GM23338 (cell line): ENCODE measurements at regions not wholly inside any gene's neighbourhood (a gene's known extent, or its start where the extent isn't known, plus 50 kb on each side); places are given as distances from the start of the nearest gene placed in this dataset.

Experiments
- ATAC-seq: fragments of 200-7000 bp; cut with Tn5 transposase; 3 replicates; pipeline ENCODE4 v1.9.1; 2020
- DNase-seq: peaks from one replicate; pipeline ENCODE4 v3.0.0-alpha.2; 2015; ENCODE audit warnings: low spot score
- H2AFZ ChIP-seq: fragments of 200-600 bp; sonication (generic); 2 replicates; pipeline ENCODE4 v1.8.0; 2016; ENCODE audit warnings: antibody characterized with exemption, mild to moderate bottlenecking, moderate library complexity
- H3F3A ChIP-seq: fragments of 200-600 bp; sonication (generic); replicated peaks from 2 replicates; pipeline ENCODE4 v1.8.0; 2017; ENCODE audit warnings: antibody characterized with exemption, mixed run types, low read depth
- H3K27ac ChIP-seq: fragments of 200-600 bp; sonication (generic); 2 replicates; pipeline ENCODE4 v1.6.1; 2016; ENCODE audit warnings: low read depth
- H3K27me3 ChIP-seq: fragments of 200-600 bp; sonication (generic); 2 replicates; pipeline ENCODE4 v1.8.0; 2016; ENCODE audit warnings: mild to moderate bottlenecking, mixed run types, moderate library complexity; ENCODE audit not compliant: insufficient read depth
- H3K36me3 ChIP-seq: fragments of 200-600 bp; sonication (generic); 2 replicates; pipeline ENCODE4 v1.8.0; 2016; ENCODE audit warnings: mild to moderate bottlenecking; ENCODE audit not compliant: insufficient read depth
- H3K4me1 ChIP-seq: fragments of 200-600 bp; sonication (generic); 2 replicates; pipeline ENCODE4 v1.8.0; 2016; ENCODE audit warnings: mild to moderate bottlenecking, moderate library complexity; ENCODE audit not compliant: insufficient read depth
- H3K4me2 ChIP-seq: fragments of 200-600 bp; sonication (generic); 2 replicates; pipeline ENCODE4 v1.7.1; 2017; ENCODE audit warnings: mixed run types
- H3K4me3 ChIP-seq: fragments of 200-600 bp; sonication (generic); 2 replicates; pipeline ENCODE4 v1.6.1; 2016; ENCODE audit warnings: mixed run types
- H3K79me2 ChIP-seq: fragments of 200-600 bp; sonication (generic); replicated peaks from 2 replicates; pipeline ENCODE4 v1.8.0; 2017; ENCODE audit warnings: mild to moderate bottlenecking; ENCODE audit not compliant: insufficient read depth
- H3K9me2 ChIP-seq: fragments of 200-600 bp; sonication (generic); 2 replicates; pipeline ENCODE4 v1.8.0; 2017; ENCODE audit not compliant: insufficient read depth
- H4K20me1 ChIP-seq: fragments of 200-600 bp; sonication (generic); replicated peaks from 2 replicates; pipeline ENCODE4 v1.8.0; 2017; ENCODE audit warnings: mild to moderate bottlenecking; ENCODE audit not compliant: insufficient read depth
- H3K27ac Mint-ChIP-seq: 2 replicates; pipeline ENCODE4 v1.8.0; 2020; ENCODE audit warnings: inconsistent platforms, mild to moderate bottlenecking, moderate library complexity, mixed read lengths
- H3K27me3 Mint-ChIP-seq: 3 replicates; pipeline ENCODE4 v1.8.0; 2022; ENCODE audit warnings: low read depth, mild to moderate bottlenecking, moderate library complexity, mixed read lengths, inconsistent platforms; ENCODE audit not compliant: insufficient read depth, poor library complexity
- H3K36me3 Mint-ChIP-seq: 3 replicates; pipeline ENCODE4 v1.8.0; 2021; ENCODE audit warnings: low read depth, mild to moderate bottlenecking, inconsistent platforms, moderate library complexity, mixed read lengths
- H3K4me1 Mint-ChIP-seq: 3 replicates; pipeline ENCODE4 v1.8.0; 2020; ENCODE audit warnings: mild to moderate bottlenecking, inconsistent platforms, mixed read lengths
- H3K4me3 Mint-ChIP-seq: 3 replicates; pipeline ENCODE4 v1.8.0; 2021; ENCODE audit warnings: moderate library complexity, mild to moderate bottlenecking, inconsistent platforms, mixed read lengths
- H3K9me3 Mint-ChIP-seq: 3 replicates; pipeline ENCODE4 v1.8.0; 2020; ENCODE audit warnings: moderate library complexity, mild to moderate bottlenecking, inconsistent platforms, mixed read lengths
- CREB1 ChIP-seq: fragments of 250-450 bp; sonication (Bioruptor Pico); IDR thresholded peaks from 2 replicates; pipeline ENCODE4 v1.5.0; 2020; ENCODE audit warnings: low read depth, mild to moderate bottlenecking, moderate library complexity
- EZH2 ChIP-seq: fragments of 200-600 bp; sonication (generic); IDR thresholded peaks from one replicate; pipeline ENCODE4 v1.8.0; 2017; ENCODE audit warnings: antibody characterized with exemption, mild to moderate bottlenecking, low read depth; ENCODE audit not compliant: unreplicated experiment
- EZH2phosphoT487 ChIP-seq: fragments of 200-600 bp; sonication (generic); IDR thresholded peaks from one replicate; pipeline ENCODE4 v1.8.1; 2018; ENCODE audit warnings: antibody characterized with exemption; ENCODE audit not compliant: unreplicated experiment
- JUNB ChIP-seq: IDR thresholded peaks from one replicate; pipeline ENCODE4 v1.6.1; 2016; ENCODE audit warnings: antibody characterized with exemption; ENCODE audit not compliant: unreplicated experiment
- NANOG ChIP-seq: IDR thresholded peaks from 2 replicates; pipeline ENCODE4 v1.6.1; 2016; ENCODE audit warnings: antibody characterized with exemption, borderline replicate concordance
- POLR2AphosphoS5 ChIP-seq: IDR thresholded peaks from 2 replicates; pipeline ENCODE4 v1.6.1; 2016; ENCODE audit warnings: antibody characterized with exemption, low read depth
- STAT1 ChIP-seq: IDR thresholded peaks from one replicate; pipeline ENCODE4 v1.6.1; 2016; ENCODE audit warnings: antibody characterized with exemption; ENCODE audit not compliant: unreplicated experiment
- ZNF114 ChIP-seq: fragments of 250-450 bp; sonication (Bioruptor Pico); IDR thresholded peaks from 2 replicates; pipeline ENCODE4 v1.5.0; 2020; ENCODE audit warnings: mild to moderate bottlenecking, moderate library complexity
- ZNF331 ChIP-seq: fragments of 250-450 bp; sonication (Bioruptor Pico); IDR thresholded peaks from 2 replicates; pipeline ENCODE4 v1.5.0; 2020; ENCODE audit warnings: low read depth, mild to moderate bottlenecking, moderate library complexity
- TF ChIP-seq, protein P1 (sequence below): IDR thresholded peaks from one replicate; pipeline ENCODE4 v1.6.1; 2018; ENCODE audit warnings: antibody characterized with exemption; ENCODE audit not compliant: unreplicated experiment
- TF ChIP-seq, protein P2 (sequence below): IDR thresholded peaks from 2 replicates; pipeline ENCODE4 v1.6.1; 2016; ENCODE audit warnings: antibody characterized with exemption
- TF ChIP-seq, protein P3 (sequence below): fragments of 250-450 bp; sonication (Bioruptor Pico); IDR thresholded peaks from 2 replicates; pipeline ENCODE4 v1.5.0; 2020; ENCODE audit warnings: mild to moderate bottlenecking, moderate library complexity
- TF ChIP-seq, protein P4 (sequence below), 2 experiments: fragments of 200-600 bp in 1 of 2; sonication (generic) in 1 of 2; conservative IDR thresholded peaks; 2 replicates each; pipeline versions ENCODE4 v1.5.1 to v1.6.1; 2016 to 2017; ENCODE audit warnings: antibody characterized with exemption in 2 of 2, low read depth in 2 of 2, mild to moderate bottlenecking in 2 of 2, moderate library complexity in 1 of 2

- no peaks in the 10 kb centered on the region for H3K4me1 ChIP-seq
Measured at GRCh38 chr4:31662951-31663350, 942.8 kb downstream of the PCDH7 start.

More at GRCh38 chr4:31662951-31663350, 942.8 kb downstream of the PCDH7 start:
- Mint-ChIP-seq H3K4me3 (no peak overlapping the region), H3K9me3 (no peaks in the 10 kb centered on the region), H3K27ac (no peak overlapping the region), H3K4me1 (peaks cover 6% of the 10 kb centered on the region), H3K36me3 (no peaks in the 10 kb centered on the region), H3K27me3 (no peaks in the 10 kb centered on the region)
- peaks cover 4% of the 10 kb centered on the region for H3K9me2 ChIP-seq
- no peak overlapping the region for H3K4me2 ChIP-seq
- H4K20me1 ChIP-seq, result no peaks in the 10 kb centered on the region
- H3K4me3 ChIP-seq, result no peak overlapping the region
- no peak for ATAC-seq
- no peak for TF ChIP-seq EZH2phosphoT487
- no peak for TF ChIP-seq EZH2
- TF ChIP-seq, protein P1, sequence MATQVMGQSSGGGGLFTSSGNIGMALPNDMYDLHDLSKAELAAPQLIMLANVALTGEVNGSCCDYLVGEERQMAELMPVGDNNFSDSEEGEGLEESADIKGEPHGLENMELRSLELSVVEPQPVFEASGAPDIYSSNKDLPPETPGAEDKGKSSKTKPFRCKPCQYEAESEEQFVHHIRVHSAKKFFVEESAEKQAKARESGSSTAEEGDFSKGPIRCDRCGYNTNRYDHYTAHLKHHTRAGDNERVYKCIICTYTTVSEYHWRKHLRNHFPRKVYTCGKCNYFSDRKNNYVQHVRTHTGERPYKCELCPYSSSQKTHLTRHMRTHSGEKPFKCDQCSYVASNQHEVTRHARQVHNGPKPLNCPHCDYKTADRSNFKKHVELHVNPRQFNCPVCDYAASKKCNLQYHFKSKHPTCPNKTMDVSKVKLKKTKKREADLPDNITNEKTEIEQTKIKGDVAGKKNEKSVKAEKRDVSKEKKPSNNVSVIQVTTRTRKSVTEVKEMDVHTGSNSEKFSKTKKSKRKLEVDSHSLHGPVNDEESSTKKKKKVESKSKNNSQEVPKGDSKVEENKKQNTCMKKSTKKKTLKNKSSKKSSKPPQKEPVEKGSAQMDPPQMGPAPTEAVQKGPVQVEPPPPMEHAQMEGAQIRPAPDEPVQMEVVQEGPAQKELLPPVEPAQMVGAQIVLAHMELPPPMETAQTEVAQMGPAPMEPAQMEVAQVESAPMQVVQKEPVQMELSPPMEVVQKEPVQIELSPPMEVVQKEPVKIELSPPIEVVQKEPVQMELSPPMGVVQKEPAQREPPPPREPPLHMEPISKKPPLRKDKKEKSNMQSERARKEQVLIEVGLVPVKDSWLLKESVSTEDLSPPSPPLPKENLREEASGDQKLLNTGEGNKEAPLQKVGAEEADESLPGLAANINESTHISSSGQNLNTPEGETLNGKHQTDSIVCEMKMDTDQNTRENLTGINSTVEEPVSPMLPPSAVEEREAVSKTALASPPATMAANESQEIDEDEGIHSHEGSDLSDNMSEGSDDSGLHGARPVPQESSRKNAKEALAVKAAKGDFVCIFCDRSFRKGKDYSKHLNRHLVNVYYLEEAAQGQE, result no peak
- TF ChIP-seq JUNB, result no peak
- TF ChIP-seq, protein P2, sequence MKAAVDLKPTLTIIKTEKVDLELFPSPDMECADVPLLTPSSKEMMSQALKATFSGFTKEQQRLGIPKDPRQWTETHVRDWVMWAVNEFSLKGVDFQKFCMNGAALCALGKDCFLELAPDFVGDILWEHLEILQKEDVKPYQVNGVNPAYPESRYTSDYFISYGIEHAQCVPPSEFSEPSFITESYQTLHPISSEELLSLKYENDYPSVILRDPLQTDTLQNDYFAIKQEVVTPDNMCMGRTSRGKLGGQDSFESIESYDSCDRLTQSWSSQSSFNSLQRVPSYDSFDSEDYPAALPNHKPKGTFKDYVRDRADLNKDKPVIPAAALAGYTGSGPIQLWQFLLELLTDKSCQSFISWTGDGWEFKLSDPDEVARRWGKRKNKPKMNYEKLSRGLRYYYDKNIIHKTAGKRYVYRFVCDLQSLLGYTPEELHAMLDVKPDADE, result no peak
- TF ChIP-seq ZNF114 (CRISPR knock-in tag), result no peak
- TF ChIP-seq CREB1, result no peak
- no peak for TF ChIP-seq STAT1
- TF ChIP-seq, protein P3, sequence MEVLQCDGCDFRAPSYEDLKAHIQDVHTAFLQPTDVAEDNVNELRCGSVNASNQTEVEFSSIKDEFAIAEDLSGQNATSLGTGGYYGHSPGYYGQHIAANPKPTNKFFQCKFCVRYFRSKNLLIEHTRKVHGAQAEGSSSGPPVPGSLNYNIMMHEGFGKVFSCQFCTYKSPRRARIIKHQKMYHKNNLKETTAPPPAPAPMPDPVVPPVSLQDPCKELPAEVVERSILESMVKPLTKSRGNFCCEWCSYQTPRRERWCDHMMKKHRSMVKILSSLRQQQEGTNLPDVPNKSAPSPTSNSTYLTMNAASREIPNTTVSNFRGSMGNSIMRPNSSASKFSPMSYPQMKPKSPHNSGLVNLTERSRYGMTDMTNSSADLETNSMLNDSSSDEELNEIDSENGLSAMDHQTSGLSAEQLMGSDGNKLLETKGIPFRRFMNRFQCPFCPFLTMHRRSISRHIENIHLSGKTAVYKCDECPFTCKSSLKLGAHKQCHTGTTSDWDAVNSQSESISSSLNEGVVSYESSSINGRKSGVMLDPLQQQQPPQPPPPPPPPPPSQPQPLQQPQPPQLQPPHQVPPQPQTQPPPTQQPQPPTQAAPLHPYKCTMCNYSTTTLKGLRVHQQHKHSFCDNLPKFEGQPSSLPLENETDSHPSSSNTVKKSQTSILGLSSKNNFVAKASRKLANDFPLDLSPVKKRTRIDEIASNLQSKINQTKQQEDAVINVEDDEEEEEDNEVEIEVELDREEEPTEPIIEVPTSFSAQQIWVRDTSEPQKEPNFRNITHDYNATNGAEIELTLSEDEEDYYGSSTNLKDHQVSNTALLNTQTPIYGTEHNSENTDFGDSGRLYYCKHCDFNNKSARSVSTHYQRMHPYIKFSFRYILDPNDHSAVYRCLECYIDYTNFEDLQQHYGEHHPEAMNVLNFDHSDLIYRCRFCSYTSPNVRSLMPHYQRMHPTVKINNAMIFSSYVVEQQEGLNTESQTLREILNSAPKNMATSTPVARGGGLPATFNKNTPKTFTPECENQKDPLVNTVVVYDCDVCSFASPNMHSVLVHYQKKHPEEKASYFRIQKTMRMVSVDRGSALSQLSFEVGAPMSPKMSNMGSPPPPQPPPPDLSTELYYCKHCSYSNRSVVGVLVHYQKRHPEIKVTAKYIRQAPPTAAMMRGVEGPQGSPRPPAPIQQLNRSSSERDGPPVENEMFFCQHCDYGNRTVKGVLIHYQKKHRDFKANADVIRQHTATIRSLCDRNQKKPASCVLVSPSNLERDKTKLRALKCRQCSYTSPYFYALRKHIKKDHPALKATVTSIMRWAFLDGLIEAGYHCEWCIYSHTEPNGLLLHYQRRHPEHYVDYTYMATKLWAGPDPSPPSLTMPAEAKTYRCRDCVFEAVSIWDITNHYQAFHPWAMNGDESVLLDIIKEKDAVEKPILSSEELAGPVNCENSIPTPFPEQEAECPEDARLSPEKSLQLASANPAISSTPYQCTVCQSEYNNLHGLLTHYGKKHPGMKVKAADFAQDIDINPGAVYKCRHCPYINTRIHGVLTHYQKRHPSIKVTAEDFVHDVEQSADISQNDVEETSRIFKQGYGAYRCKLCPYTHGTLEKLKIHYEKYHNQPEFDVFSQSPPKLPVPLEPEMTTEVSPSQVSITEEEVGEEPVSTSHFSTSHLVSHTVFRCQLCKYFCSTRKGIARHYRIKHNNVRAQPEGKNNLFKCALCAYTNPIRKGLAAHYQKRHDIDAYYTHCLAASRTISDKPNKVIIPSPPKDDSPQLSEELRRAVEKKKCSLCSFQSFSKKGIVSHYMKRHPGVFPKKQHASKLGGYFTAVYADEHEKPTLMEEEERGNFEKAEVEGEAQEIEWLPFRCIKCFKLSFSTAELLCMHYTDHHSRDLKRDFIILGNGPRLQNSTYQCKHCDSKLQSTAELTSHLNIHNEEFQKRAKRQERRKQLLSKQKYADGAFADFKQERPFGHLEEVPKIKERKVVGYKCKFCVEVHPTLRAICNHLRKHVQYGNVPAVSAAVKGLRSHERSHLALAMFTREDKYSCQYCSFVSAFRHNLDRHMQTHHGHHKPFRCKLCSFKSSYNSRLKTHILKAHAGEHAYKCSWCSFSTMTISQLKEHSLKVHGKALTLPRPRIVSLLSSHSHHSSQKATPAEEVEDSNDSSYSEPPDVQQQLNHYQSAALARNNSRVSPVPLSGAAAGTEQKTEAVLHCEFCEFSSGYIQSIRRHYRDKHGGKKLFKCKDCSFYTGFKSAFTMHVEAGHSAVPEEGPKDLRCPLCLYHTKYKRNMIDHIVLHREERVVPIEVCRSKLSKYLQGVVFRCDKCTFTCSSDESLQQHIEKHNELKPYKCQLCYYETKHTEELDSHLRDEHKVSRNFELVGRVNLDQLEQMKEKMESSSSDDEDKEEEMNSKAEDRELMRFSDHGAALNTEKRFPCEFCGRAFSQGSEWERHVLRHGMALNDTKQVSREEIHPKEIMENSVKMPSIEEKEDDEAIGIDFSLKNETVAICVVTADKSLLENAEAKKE (CRISPR knock-in tag), result no peak
- no peak for TF ChIP-seq ZNF331 (CRISPR knock-in tag)
- no peak for TF ChIP-seq NANOG
- TF ChIP-seq, protein P4, sequence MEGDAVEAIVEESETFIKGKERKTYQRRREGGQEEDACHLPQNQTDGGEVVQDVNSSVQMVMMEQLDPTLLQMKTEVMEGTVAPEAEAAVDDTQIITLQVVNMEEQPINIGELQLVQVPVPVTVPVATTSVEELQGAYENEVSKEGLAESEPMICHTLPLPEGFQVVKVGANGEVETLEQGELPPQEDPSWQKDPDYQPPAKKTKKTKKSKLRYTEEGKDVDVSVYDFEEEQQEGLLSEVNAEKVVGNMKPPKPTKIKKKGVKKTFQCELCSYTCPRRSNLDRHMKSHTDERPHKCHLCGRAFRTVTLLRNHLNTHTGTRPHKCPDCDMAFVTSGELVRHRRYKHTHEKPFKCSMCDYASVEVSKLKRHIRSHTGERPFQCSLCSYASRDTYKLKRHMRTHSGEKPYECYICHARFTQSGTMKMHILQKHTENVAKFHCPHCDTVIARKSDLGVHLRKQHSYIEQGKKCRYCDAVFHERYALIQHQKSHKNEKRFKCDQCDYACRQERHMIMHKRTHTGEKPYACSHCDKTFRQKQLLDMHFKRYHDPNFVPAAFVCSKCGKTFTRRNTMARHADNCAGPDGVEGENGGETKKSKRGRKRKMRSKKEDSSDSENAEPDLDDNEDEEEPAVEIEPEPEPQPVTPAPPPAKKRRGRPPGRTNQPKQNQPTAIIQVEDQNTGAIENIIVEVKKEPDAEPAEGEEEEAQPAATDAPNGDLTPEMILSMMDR (conservative IDR thresholded peaks at IDR 0.05; ENCODE audit: low read depth in 2 of 2), result no peak
- no peak for TF ChIP-seq POLR2AphosphoS5
- no peaks in the 10 kb centered on the region for H3K36me3 ChIP-seq
- H3K27ac ChIP-seq, result no peak overlapping the region
- H3F3A ChIP-seq, result no peaks in the 10 kb centered on the region
- no peaks in the 10 kb centered on the region for H3K27me3 ChIP-seq
- H2AFZ ChIP-seq, result no peak overlapping the region; the same call in 1 of the 2 replicates
- H3K79me2 ChIP-seq, result no peaks in the 10 kb centered on the region
- DNase-seq, result no peak
